GM21423 (cell line): ENCODE measurements at regions not wholly inside any gene's neighbourhood (a gene's known extent, or its start where the extent isn't known, plus 50 kb on each side); places are given as distances from the start of the nearest gene placed in this dataset.

ENCODE experiments used
- ATAC-seq: cut with Tn5 transposase; IDR thresholded peaks from one replicate; pipeline ENCODE4 v1.9.1; 2021; ENCODE audit warnings: mild to moderate bottlenecking, moderate library complexity; ENCODE audit not compliant: unreplicated experiment

- ATAC-seq = no peak
These were observed 249.4 kb upstream of the SOX11 start for GRCh38 chr2:5442736-5443135.

- no peak for ATAC-seq
These were observed 248.0 kb upstream of the SOX11 start for GRCh38 chr2:5444168-5444567.

- no peak for ATAC-seq
These were observed 247.3 kb upstream of the SOX11 start for GRCh38 chr2:5444854-5445253.

- no peak for ATAC-seq
These were observed 242.3 kb upstream of the SOX11 start for GRCh38 chr2:5449867-5450266.

GRCh38 chr2:5453220-5454050, 238.7 kb upstream of the SOX11 start:
- ATAC-seq = no peak

- no peak for ATAC-seq
These were observed 238.2 kb upstream of the SOX11 start for GRCh38 chr2:5454051-5454390.

GRCh38 chr2:5459041-5459440, 233.1 kb upstream of the SOX11 start:
- no peak for ATAC-seq

- ATAC-seq = no peak
These were observed 227.5 kb upstream of the SOX11 start for GRCh38 chr2:5464657-5465056.

- ATAC-seq = no peak
These were observed 226.3 kb upstream of the SOX11 start for GRCh38 chr2:5465859-5466258.

GRCh38 chr2:5467178-5467905, 224.8 kb upstream of the SOX11 start:
- ATAC-seq = no peak

GRCh38 chr2:5472673-5473072, 219.5 kb upstream of the SOX11 start:
- ATAC-seq = no peak

GRCh38 chr2:5473635-5474034, 218.5 kb upstream of the SOX11 start:
- ATAC-seq = no peak

GRCh38 chr2:5474716-5475115, 217.5 kb upstream of the SOX11 start:
- no peak for ATAC-seq

GRCh38 chr2:5479265-5479928, 212.8 kb upstream of the SOX11 start:
- no peak for ATAC-seq

- no peak for ATAC-seq
These were observed 209.3 kb upstream of the SOX11 start for GRCh38 chr2:5482929-5483331.

GRCh38 chr2:5484868-5485267, 207.3 kb upstream of the SOX11 start:
- no peak for ATAC-seq

- ATAC-seq = no peak
These were observed 200.7 kb upstream of the SOX11 start for GRCh38 chr2:5491523-5491922.

- ATAC-seq = no peak
These were observed 198.9 kb upstream of the SOX11 start for GRCh38 chr2:5493256-5493655.

GRCh38 chr2:5494212-5494611, 198.0 kb upstream of the SOX11 start:
- ATAC-seq = no peak

- no peak for ATAC-seq
These were observed 196.6 kb upstream of the SOX11 start for GRCh38 chr2:5495586-5495985.

- no peak for ATAC-seq
These were observed 194.3 kb upstream of the SOX11 start for GRCh38 chr2:5497874-5498273.

- no peak for ATAC-seq
These were observed 190.4 kb upstream of the SOX11 start for GRCh38 chr2:5501807-5502206.
